ENCODE measurements at regions not wholly inside any gene's neighbourhood (a gene's known extent, or its start where the extent isn't known, plus 50 kb on each side); places are given as distances from the start of the nearest gene placed in this dataset.

DNA sequence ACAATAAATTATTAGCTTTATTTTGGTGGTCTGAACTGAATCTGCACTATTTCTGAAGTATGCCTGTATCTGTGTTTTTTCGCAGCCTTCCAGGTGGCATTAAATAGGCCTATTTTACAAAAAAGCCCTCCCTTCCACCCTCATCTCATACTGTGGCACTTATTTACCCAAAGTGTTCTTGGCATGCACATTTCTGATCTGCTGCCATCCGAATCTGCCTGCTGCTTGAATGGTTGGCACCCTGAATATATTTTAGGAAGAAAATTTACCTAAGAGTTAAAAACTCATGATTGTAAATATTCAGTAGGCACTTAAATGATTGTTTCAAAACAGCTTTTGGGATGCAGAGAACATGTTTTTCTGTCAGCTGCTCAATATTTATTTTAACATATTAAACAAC is 150.1 kb downstream of the SLC28A3 start:
- TF ChIP-seq, protein P1, sequence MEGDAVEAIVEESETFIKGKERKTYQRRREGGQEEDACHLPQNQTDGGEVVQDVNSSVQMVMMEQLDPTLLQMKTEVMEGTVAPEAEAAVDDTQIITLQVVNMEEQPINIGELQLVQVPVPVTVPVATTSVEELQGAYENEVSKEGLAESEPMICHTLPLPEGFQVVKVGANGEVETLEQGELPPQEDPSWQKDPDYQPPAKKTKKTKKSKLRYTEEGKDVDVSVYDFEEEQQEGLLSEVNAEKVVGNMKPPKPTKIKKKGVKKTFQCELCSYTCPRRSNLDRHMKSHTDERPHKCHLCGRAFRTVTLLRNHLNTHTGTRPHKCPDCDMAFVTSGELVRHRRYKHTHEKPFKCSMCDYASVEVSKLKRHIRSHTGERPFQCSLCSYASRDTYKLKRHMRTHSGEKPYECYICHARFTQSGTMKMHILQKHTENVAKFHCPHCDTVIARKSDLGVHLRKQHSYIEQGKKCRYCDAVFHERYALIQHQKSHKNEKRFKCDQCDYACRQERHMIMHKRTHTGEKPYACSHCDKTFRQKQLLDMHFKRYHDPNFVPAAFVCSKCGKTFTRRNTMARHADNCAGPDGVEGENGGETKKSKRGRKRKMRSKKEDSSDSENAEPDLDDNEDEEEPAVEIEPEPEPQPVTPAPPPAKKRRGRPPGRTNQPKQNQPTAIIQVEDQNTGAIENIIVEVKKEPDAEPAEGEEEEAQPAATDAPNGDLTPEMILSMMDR (IDR thresholded peaks at IDR 0.05; ENCODE audit: insufficient read depth, low read depth, low read length), result no peak
- TF ChIP-seq EZH2 (IDR thresholded peaks at IDR 0.05; ENCODE audit: insufficient read depth, low read length), result no peak

All from astrocyte (in vitro differentiated cells and primary cell).